ENCODE measurements at regions not wholly inside any gene's neighbourhood (a gene's known extent, or its start where the extent isn't known, plus 50 kb on each side); places are given as distances from the start of the nearest gene placed in this dataset.

DNA sequence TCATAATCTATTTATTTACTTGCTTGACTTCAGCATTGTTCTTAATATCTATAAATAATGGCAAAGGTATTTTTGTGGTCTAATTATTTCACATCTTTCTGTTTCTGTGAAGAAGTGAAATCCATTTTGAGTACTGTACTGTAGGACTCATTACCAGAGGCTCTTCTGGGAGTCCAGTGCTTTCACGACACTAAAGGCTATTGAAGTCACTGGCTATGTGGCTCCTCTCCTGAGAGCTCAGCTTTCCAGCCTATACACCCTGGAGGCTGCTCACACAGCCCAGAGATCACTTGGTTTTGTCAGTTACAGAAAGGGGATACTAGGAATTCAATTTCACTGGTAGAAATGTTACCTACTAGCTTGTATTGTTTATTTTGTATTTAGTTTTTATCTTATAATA, 547.3 kb downstream of the TAF11L14 start:
- no peak for TF ChIP-seq REST (tag by site-specific recombination; IDR thresholded peaks at IDR 0.05)
- TF ChIP-seq, protein P1, sequence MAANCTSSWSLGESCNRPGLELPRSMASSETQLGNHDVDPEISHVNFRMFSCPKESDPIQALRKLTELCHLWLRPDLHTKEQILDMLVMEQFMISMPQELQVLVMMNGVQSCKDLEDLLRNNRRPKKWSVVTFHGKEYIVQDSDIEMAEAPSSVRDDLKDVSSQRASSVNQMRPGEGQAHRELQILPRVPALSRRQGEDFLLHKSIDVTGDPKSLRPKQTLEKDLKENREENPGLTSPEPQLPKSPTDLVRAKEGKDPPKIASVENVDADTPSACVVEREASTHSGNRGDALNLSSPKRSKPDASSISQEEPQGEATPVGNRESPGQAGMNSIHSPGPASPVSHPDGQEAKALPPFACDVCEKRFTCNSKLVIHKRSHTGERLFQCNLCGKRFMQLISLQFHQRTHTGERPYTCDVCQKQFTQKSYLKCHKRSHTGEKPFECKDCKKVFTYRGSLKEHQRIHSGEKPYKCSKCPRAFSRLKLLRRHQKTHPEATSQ (tag by site-specific recombination; IDR thresholded peaks at IDR 0.05), result no peak
- TF ChIP-seq ZNF324 (tag by site-specific recombination; IDR thresholded peaks at IDR 0.05), result no peak
- TF ChIP-seq, protein P2, sequence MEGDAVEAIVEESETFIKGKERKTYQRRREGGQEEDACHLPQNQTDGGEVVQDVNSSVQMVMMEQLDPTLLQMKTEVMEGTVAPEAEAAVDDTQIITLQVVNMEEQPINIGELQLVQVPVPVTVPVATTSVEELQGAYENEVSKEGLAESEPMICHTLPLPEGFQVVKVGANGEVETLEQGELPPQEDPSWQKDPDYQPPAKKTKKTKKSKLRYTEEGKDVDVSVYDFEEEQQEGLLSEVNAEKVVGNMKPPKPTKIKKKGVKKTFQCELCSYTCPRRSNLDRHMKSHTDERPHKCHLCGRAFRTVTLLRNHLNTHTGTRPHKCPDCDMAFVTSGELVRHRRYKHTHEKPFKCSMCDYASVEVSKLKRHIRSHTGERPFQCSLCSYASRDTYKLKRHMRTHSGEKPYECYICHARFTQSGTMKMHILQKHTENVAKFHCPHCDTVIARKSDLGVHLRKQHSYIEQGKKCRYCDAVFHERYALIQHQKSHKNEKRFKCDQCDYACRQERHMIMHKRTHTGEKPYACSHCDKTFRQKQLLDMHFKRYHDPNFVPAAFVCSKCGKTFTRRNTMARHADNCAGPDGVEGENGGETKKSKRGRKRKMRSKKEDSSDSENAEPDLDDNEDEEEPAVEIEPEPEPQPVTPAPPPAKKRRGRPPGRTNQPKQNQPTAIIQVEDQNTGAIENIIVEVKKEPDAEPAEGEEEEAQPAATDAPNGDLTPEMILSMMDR (tag by site-specific recombination; IDR thresholded peaks at IDR 0.05), result no peak
- no peak for TF ChIP-seq PRDM4 (tag by site-specific recombination; IDR thresholded peaks at IDR 0.05)
- no peak for TF ChIP-seq RBAK (tag by site-specific recombination; IDR thresholded peaks at IDR 0.05)
- TF ChIP-seq ZBTB44 (tag by site-specific recombination; IDR thresholded peaks at IDR 0.05), result no peak
- TF ChIP-seq, protein P3, sequence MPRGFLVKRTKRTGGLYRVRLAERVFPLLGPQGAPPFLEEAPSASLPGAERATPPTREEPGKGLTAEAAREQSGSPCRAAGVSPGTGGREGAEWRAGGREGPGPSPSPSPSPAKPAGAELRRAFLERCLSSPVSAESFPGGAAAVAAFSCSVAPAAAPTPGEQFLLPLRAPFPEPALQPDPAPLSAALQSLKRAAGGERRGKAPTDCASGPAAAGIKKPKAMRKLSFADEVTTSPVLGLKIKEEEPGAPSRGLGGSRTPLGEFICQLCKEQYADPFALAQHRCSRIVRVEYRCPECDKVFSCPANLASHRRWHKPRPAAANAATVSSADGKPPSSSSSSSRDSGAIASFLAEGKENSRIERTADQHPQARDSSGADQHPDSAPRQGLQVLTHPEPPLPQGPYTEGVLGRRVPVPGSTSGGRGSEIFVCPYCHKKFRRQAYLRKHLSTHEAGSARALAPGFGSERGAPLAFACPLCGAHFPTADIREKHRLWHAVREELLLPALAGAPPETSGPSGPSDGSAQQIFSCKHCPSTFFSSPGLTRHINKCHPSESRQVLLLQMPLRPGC (tag by site-specific recombination; IDR thresholded peaks at IDR 0.05), result no peak

All from HEK293 (cell line).